OCI-LY7 (cell line): ENCODE measurements at regions not wholly inside any gene's neighbourhood (a gene's known extent, or its start where the extent isn't known, plus 50 kb on each side); places are given as distances from the start of the nearest gene placed in this dataset.

Source experiments
- BruUV-seq: library from RNA; stranded (reverse); fragments of 400-500 nt; replicated peaks from 2 replicates; lab custom pipeline; 2021; lab: Mats Ljungman, UMichigan
- CTCF ChIA-PET: fragments of 300-600 bp; sonication (Branson Sonifier 250); formaldehyde crosslinking; loops from one replicate; lab custom pipeline; 2022; ENCODE audit warnings: antibody characterized with exemption; ENCODE audit not compliant: unreplicated experiment; lab: Charles Lee
- POLR2A ChIA-PET: fragments of 300-600 bp; sonication (Branson Sonifier 250); formaldehyde crosslinking; loops from one replicate; lab custom pipeline; 2022; ENCODE audit warnings: antibody characterized with exemption; lab: Charles Lee
- DNase-seq: peaks from one replicate; pipeline ENCODE4 v3.0.0-alpha.2; 2015; ENCODE audit warnings: low spot score
- H2AFZ ChIP-seq: fragments of 200-600 bp; sonication (generic), shearing (Covaris generic); 2 replicates; pipeline ENCODE4 v1.6.1; 2014; ENCODE audit warnings: mild to moderate bottlenecking, antibody characterized with exemption, low read length, moderate library complexity
- H3K27ac ChIP-seq: fragments of 200-600 bp; sonication (generic); 2 replicates; pipeline ENCODE4 v1.5.1; 2014; ENCODE audit warnings: mixed run types, low read depth, mild to moderate bottlenecking, moderate library complexity, low read length, inconsistent platforms; ENCODE audit not compliant: poor library complexity, severe bottlenecking
- H3K36me3 ChIP-seq: fragments of 200-600 bp; sonication (generic); 2 replicates; pipeline ENCODE4 v1.6.1; 2014; ENCODE audit warnings: mild to moderate bottlenecking, antibody characterized with exemption, low read length, moderate library complexity, mixed read lengths; ENCODE audit not compliant: insufficient read depth
- H3K4me1 ChIP-seq: fragments of 200-600 bp; sonication (generic); 2 replicates; pipeline ENCODE4 v1.5.1; 2014; ENCODE audit warnings: mild to moderate bottlenecking, low read length; ENCODE audit not compliant: insufficient read depth, poor library complexity, severe bottlenecking
- H3K4me2 ChIP-seq: fragments of 200-600 bp; sonication (generic); 2 replicates; pipeline ENCODE4 v1.6.1; 2014; ENCODE audit warnings: mild to moderate bottlenecking, low read length
- H3K4me3 ChIP-seq: fragments of 200-600 bp; sonication (generic); 2 replicates; pipeline ENCODE4 v1.5.1; 2014; ENCODE audit warnings: mild to moderate bottlenecking, low read depth, low read length; ENCODE audit not compliant: poor library complexity, severe bottlenecking
- H3K79me2 ChIP-seq: fragments of 200-600 bp; sonication (generic); 2 replicates; pipeline ENCODE4 v1.6.1; 2016; ENCODE audit warnings: low read depth, mild to moderate bottlenecking, low read length, moderate library complexity, mixed read lengths; ENCODE audit not compliant: insufficient read depth
- H3K9me2 ChIP-seq: fragments of 200-600 bp; sonication (generic); 2 replicates; pipeline ENCODE4 v1.6.1; 2016; ENCODE audit warnings: mild to moderate bottlenecking, low read length, mixed read lengths; ENCODE audit not compliant: insufficient read depth
- H3K9me3 ChIP-seq: fragments of 200-600 bp; sonication (generic); 2 replicates; pipeline ENCODE4 v1.6.1; 2014; ENCODE audit warnings: mild to moderate bottlenecking, mixed run types, low read length, mixed read lengths
- H4K20me1 ChIP-seq: fragments of 200-600 bp; sonication (generic); 2 replicates; pipeline ENCODE4 v1.6.1; 2014; ENCODE audit warnings: mild to moderate bottlenecking, antibody characterized with exemption, low read length, moderate library complexity, mixed read lengths; ENCODE audit not compliant: insufficient read depth
- EZH2phosphoT487 ChIP-seq: fragments of 200-600 bp; sonication (generic); IDR thresholded peaks from 2 replicates; pipeline ENCODE4 v1.6.1; 2018; ENCODE audit warnings: low read depth, borderline replicate concordance, mild to moderate bottlenecking, mixed run types, antibody characterized with exemption, low read length, moderate library complexity, mixed read lengths
- intact Hi-C: fragments of 100-400 bp; cut with micrococcal nuclease; formaldehyde crosslinking; loops from one replicate; pipeline ENCODE4 v1.10.0; 2022; ENCODE audit not compliant: unreplicated experiment
- TF ChIP-seq, protein P1 (sequence below): fragments of 200-600 bp; sonication (generic); conservative IDR thresholded peaks from 2 replicates; pipeline ENCODE4 v1.5.1; 2014; ENCODE audit warnings: mild to moderate bottlenecking, antibody characterized with exemption, low read length, moderate library complexity, mixed read lengths

DNA sequence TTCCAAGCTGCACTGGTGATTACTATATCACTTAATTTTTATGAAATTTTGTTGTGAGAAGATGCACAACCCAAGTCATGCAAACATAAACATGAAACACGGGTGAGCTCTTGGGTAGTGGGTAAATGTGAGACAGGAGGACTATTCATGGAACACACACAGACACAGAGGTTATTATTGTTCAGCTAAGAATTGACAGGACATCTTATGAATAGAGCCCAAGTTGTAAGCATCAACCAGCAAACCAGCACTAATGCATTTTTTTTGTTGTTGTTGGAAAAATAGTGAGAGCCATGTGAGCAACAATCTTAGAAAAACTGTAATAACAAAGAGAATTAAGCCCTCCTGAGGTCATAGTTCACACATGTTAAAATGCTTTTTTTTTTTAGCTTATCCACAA lies 1179.7 kb downstream of the GATA3 start:
- Histone ChIP-seq H3K27ac (no peak overlapping the region), H2AFZ (no peak overlapping the region), H3K9me2 (no peaks in the 10 kb centered on the region), H3K79me2 (no peaks in the 10 kb centered on the region), H3K36me3 (no peaks in the 10 kb centered on the region), H4K20me1 (no peaks in the 10 kb centered on the region), H3K4me1 (no peaks in the 10 kb centered on the region), H3K4me3 (no peak overlapping the region), H3K4me2 (no peak overlapping the region), H3K9me3 (no peaks in the 10 kb centered on the region)
- ChIA-PET CTCF (no interaction called here), POLR2A (interaction anchor here (0.5 kb wide), 1 partner anchor 459 kb away, joined by 4 read pairs; no protein-coding TSS in a partner anchor)
- intact Hi-C loops, result no loop called here
- TF ChIP-seq, protein P1, sequence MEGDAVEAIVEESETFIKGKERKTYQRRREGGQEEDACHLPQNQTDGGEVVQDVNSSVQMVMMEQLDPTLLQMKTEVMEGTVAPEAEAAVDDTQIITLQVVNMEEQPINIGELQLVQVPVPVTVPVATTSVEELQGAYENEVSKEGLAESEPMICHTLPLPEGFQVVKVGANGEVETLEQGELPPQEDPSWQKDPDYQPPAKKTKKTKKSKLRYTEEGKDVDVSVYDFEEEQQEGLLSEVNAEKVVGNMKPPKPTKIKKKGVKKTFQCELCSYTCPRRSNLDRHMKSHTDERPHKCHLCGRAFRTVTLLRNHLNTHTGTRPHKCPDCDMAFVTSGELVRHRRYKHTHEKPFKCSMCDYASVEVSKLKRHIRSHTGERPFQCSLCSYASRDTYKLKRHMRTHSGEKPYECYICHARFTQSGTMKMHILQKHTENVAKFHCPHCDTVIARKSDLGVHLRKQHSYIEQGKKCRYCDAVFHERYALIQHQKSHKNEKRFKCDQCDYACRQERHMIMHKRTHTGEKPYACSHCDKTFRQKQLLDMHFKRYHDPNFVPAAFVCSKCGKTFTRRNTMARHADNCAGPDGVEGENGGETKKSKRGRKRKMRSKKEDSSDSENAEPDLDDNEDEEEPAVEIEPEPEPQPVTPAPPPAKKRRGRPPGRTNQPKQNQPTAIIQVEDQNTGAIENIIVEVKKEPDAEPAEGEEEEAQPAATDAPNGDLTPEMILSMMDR, result no peak
- TF ChIP-seq EZH2phosphoT487, result no peak
- no TSS peak for BruUV-seq
- no peak for DNase-seq

DNA sequence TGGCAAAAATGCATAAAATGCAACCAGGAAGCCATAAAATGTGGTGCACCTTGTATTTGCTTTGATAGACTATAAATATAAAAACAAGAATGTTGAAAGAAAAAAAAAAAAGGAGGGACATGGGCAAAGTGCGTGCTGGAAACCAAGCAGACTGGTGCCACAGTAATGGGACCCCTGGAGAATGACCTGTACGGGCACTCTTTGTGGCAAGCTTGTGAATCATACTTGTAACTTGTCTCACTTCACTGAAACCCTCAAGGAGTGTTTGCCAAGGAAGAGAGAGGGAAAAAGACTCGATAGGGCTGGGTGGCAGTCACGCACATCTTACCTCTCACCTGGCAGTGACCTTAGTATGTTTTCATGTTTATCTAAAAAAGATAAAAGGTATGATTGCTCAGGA lies 1183.6 kb downstream of the GATA3 start:
- POLR2A ChIA-PET, result interaction anchor here (0.7 kb wide), 1 partner anchor 194 kb away, joined by 4 read pairs; no protein-coding TSS in a partner anchor
- CTCF ChIA-PET, result no interaction called here
- H3K4me2 ChIP-seq, result no peak overlapping the region
- H3K79me2 ChIP-seq, result no peaks in the 10 kb centered on the region
- DNase-seq, result no peak
- H4K20me1 ChIP-seq, result no peaks in the 10 kb centered on the region
- no peak overlapping the region for H3K27ac ChIP-seq
- no peaks in the 10 kb centered on the region for H3K4me1 ChIP-seq
- no peaks in the 10 kb centered on the region for H3K36me3 ChIP-seq
- no peak overlapping the region for H3K4me3 ChIP-seq
- no peaks in the 10 kb centered on the region for H3K9me2 ChIP-seq
- intact Hi-C loops, result no loop called here
- TF ChIP-seq, protein P1, result no peak
- TF ChIP-seq EZH2phosphoT487, result no peak
- BruUV-seq, result no TSS peak
- H2AFZ ChIP-seq, result no peak overlapping the region
- H3K9me3 ChIP-seq, result no peaks in the 10 kb centered on the region

DNA sequence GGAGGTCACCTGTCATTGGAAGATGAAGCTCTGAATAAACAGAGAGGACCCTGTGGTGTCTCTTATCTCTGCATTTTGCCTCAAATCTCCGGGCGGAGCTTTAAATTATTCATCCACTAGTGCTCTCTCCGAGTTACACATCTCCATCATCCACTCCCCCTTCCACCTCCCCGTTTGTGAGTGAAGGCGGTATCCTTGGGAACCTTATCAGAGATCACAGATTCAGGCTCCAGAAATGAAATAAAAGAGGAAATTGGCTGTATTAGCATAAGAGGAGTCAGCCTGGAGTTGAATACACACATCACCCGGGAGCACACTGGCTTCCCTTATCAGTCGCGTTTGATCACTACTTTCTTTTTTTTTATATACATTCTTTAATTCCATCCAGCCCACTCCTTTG lies 1184.8 kb downstream of the GATA3 start:
- Histone ChIP-seq H2AFZ (no peak overlapping the region), H3K36me3 (no peaks in the 10 kb centered on the region), H3K9me2 (no peaks in the 10 kb centered on the region), H3K79me2 (no peaks in the 10 kb centered on the region), H4K20me1 (no peaks in the 10 kb centered on the region), H3K27ac (no peak overlapping the region), H3K4me3 (no peak overlapping the region), H3K4me1 (no peaks in the 10 kb centered on the region), H3K4me2 (no peak overlapping the region), H3K9me3 (no peaks in the 10 kb centered on the region)
- DNase-seq, result no peak
- intact Hi-C loops, result no loop called here
- ChIA-PET CTCF (no interaction called here), POLR2A (no interaction called here)
- no TSS peak for BruUV-seq
- TF ChIP-seq, protein P1, result no peak
- no peak for TF ChIP-seq EZH2phosphoT487
